ENCODE measurements at regions not wholly inside any gene's neighbourhood (a gene's known extent, or its start where the extent isn't known, plus 50 kb on each side); places are given as distances from the start of the nearest gene placed in this dataset.

DNA sequence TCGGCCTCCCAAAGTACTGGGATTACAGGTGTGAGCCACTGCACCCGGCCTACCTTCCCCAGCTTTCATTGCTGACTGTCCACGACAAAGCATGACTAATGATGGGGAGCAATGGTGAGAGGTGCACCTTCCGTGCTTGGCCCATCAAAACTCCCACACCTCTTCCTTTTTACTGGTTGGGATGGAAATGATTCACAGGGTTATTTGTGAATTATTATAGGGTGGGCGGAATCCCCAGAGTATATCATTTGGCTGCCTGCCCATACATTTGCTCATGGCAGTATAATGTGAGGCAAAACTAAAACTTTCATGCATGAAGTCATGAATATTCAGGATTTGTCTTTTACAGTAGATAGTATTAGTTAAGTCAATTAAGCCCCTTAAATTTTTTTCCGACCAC lies 334.2 kb upstream of the NETO1 start:
- Histone ChIP-seq H3K27ac (ENCODE audit: insufficient read length, low read depth, low read length) (no peak overlapping the region), H2AFZ (ENCODE audit: low read length) (no peak overlapping the region), H3K27me3 (ENCODE audit: insufficient read depth, low read length) (no peaks in the 10 kb centered on the region), H3K4me1 (ENCODE audit: insufficient read depth, low read length) (no peaks in the 10 kb centered on the region), H3K4ac (ENCODE audit: low read depth, low read length) (no peak overlapping the region), H2BK120ac (ENCODE audit: low read depth, low read length, poor library complexity, severe bottlenecking) (no peak overlapping the region), H3K56ac (ENCODE audit: insufficient read length, low read depth, low read length) (no peak overlapping the region), H3K14ac (ENCODE audit: insufficient read depth, low read length) (no peak overlapping the region), H3K23ac (ENCODE audit: insufficient read length, low read depth, low read length) (no peak overlapping the region), H2AK5ac (ENCODE audit: insufficient read length, low read length) (no peak overlapping the region), H3K18ac (ENCODE audit: insufficient read length, low read depth, low read length) (no peak overlapping the region), H4K8ac (replicated peaks; ENCODE audit: insufficient read length, low read depth, low read length) (no peak overlapping the region), H2BK5ac (ENCODE audit: insufficient read length, low read length) (no peak overlapping the region), H3K79me1 (ENCODE audit: insufficient read depth, low read depth, low read length, poor library complexity, severe bottlenecking) (no peaks in the 10 kb centered on the region), H3T11ph (ENCODE audit: low read length) (no peak overlapping the region), H2BK20ac (ENCODE audit: low read depth, low read length, poor library complexity, severe bottlenecking) (no peak overlapping the region), H3K79me2 (ENCODE audit: insufficient read depth, low read length) (no peaks in the 10 kb centered on the region), H2BK12ac (ENCODE audit: insufficient read length, low read depth, low read length) (no peak overlapping the region), H3K9ac (ENCODE audit: extremely low read depth, insufficient read length, low read length) (no peak overlapping the region), H4K20me1 (ENCODE audit: control insufficient read depth, insufficient read depth, insufficient read length) (no peaks in the 10 kb centered on the region), H4K5ac (ENCODE audit: insufficient read length, low read depth, low read length) (no peak overlapping the region), H4K91ac (ENCODE audit: insufficient read length, low read depth, low read length) (no peak overlapping the region), H2BK15ac (ENCODE audit: low read depth, low read length) (no peak overlapping the region), H3K23me2 (ENCODE audit: insufficient read length, low read depth, low read length, poor library complexity, severe bottlenecking) (no peaks in the 10 kb centered on the region), H3K4me2 (ENCODE audit: insufficient read depth, insufficient read length, low read length) (no peak overlapping the region), H3K9me3 (ENCODE audit: control insufficient read depth, low read depth, low read length) (no peaks in the 10 kb centered on the region)
- TF ChIP-seq, protein P1, sequence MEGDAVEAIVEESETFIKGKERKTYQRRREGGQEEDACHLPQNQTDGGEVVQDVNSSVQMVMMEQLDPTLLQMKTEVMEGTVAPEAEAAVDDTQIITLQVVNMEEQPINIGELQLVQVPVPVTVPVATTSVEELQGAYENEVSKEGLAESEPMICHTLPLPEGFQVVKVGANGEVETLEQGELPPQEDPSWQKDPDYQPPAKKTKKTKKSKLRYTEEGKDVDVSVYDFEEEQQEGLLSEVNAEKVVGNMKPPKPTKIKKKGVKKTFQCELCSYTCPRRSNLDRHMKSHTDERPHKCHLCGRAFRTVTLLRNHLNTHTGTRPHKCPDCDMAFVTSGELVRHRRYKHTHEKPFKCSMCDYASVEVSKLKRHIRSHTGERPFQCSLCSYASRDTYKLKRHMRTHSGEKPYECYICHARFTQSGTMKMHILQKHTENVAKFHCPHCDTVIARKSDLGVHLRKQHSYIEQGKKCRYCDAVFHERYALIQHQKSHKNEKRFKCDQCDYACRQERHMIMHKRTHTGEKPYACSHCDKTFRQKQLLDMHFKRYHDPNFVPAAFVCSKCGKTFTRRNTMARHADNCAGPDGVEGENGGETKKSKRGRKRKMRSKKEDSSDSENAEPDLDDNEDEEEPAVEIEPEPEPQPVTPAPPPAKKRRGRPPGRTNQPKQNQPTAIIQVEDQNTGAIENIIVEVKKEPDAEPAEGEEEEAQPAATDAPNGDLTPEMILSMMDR (conservative IDR thresholded peaks at IDR 0.05) = no peak
- Mint-ChIP-seq H3K4me3 (no peak overlapping the region), H3K36me3 (ENCODE audit: insufficient read depth in 1 of 3, low read depth in 3 of 3) (no peaks in the 10 kb centered on the region), H3K4me1 (no peaks in the 10 kb centered on the region), H3K9me3 (no peaks in the 10 kb centered on the region), H3K27me3 (ENCODE audit: low read depth) (no peaks in the 10 kb centered on the region), H3K27ac (no peak overlapping the region)
- no CpG with 5 or more reads among the region's 6 CpGs for WGBS (ENCODE audit: extremely low coverage, insufficient read length, low lambda C conversion rate)
- DNase-seq = no peak

All from H9 (cell line).